ENCODE measurements at regions not wholly inside any gene's neighbourhood (a gene's known extent, or its start where the extent isn't known, plus 50 kb on each side); places are given as distances from the start of the nearest gene placed in this dataset.
A peak's percentile ranks its signal among the peaks of the same experiment; 100 is the strongest.

- Histone ChIP-seq H3K9ac (ENCODE audit: low read depth, low read length) (no peak overlapping the region), H3K27me3 (ENCODE audit: insufficient read depth, low read length) (no peaks in the 10 kb centered on the region), H3K4me3 (ENCODE audit: low read length) (no peak overlapping the region), H3K9me3 (ENCODE audit: insufficient read depth, low read depth, low read length) (no peaks in the 10 kb centered on the region), H3K27ac (ENCODE audit: low read depth, low read length) (peak overlapping the region; percentile 3; the same call in 1 of the 2 replicates), H3K36me3 (ENCODE audit: insufficient read depth, low read length) (no peaks in the 10 kb centered on the region), H3K4me1 (ENCODE audit: insufficient read depth, low read length) (peaks cover 32% of the 10 kb centered on the region)
- WGBS = 66% methylated on average over 6 of the region's 6 CpGs
These were observed 450.1 kb downstream of the SLC4A3 start for GRCh38 chr2:220077488-220077887.

- Histone ChIP-seq H3K9ac (ENCODE audit: low read depth, low read length) (no peak overlapping the region), H3K4me3 (ENCODE audit: low read length) (no peak overlapping the region), H3K27me3 (ENCODE audit: insufficient read depth, low read length) (no peaks in the 10 kb centered on the region), H3K36me3 (ENCODE audit: insufficient read depth, low read length) (no peaks in the 10 kb centered on the region), H3K9me3 (ENCODE audit: insufficient read depth, low read depth, low read length) (no peaks in the 10 kb centered on the region), H3K4me1 (ENCODE audit: insufficient read depth, low read length) (peaks cover 32% of the 10 kb centered on the region), H3K27ac (ENCODE audit: low read depth, low read length) (no peak overlapping the region)
- 96% methylated on average over 2 of the region's 2 CpGs for WGBS
These were observed 451.0 kb downstream of the SLC4A3 start for GRCh38 chr2:220078439-220078838.

- no peak overlapping the region for H3K27ac ChIP-seq (ENCODE audit: low read depth, low read length)
- no peak overlapping the region for H3K4me3 ChIP-seq (ENCODE audit: low read length)
- H3K9me3 ChIP-seq (ENCODE audit: insufficient read depth, low read depth, low read length) = no peaks in the 10 kb centered on the region
- H3K9ac ChIP-seq (ENCODE audit: low read depth, low read length) = no peak overlapping the region
- H3K27me3 ChIP-seq (ENCODE audit: insufficient read depth, low read length) = no peaks in the 10 kb centered on the region
- 93% methylated on average over 1 of the region's 1 CpG for WGBS
- H3K4me1 ChIP-seq (ENCODE audit: insufficient read depth, low read length) = peaks cover 32% of the 10 kb centered on the region
- H3K36me3 ChIP-seq (ENCODE audit: insufficient read depth, low read length) = no peaks in the 10 kb centered on the region
These were observed 452.2 kb downstream of the SLC4A3 start for GRCh38 chr2:220079595-220079994.

GRCh38 chr2:220081171-220081570 lies 453.7 kb downstream of the SLC4A3 start:
- Histone ChIP-seq H3K4me3 (ENCODE audit: low read length) (no peak overlapping the region), H3K9ac (ENCODE audit: low read depth, low read length) (no peak overlapping the region), H3K36me3 (ENCODE audit: insufficient read depth, low read length) (no peaks in the 10 kb centered on the region), H3K27ac (ENCODE audit: low read depth, low read length) (no peak overlapping the region), H3K4me1 (ENCODE audit: insufficient read depth, low read length) (peaks cover 32% of the 10 kb centered on the region), H3K27me3 (ENCODE audit: insufficient read depth, low read length) (no peaks in the 10 kb centered on the region), H3K9me3 (ENCODE audit: insufficient read depth, low read depth, low read length) (no peaks in the 10 kb centered on the region)
- 62% methylated on average over 4 of the region's 4 CpGs for WGBS

GRCh38 chr2:220090050-220090449 lies 462.6 kb downstream of the SLC4A3 start:
- Histone ChIP-seq H3K4me3 (ENCODE audit: low read length) (no peak overlapping the region), H3K4me1 (ENCODE audit: insufficient read depth, low read length) (peaks cover 2% of the 10 kb centered on the region; the same call in 1 of the 2 replicates), H3K27ac (ENCODE audit: low read depth, low read length) (no peak overlapping the region), H3K27me3 (ENCODE audit: insufficient read depth, low read length) (no peaks in the 10 kb centered on the region), H3K36me3 (ENCODE audit: insufficient read depth, low read length) (no peaks in the 10 kb centered on the region), H3K9me3 (ENCODE audit: insufficient read depth, low read depth, low read length) (no peaks in the 10 kb centered on the region), H3K9ac (ENCODE audit: low read depth, low read length) (no peak overlapping the region)
- 83% methylated on average over 3 of the region's 3 CpGs for WGBS

GRCh38 chr2:220096406-220096805 lies 469.0 kb downstream of the SLC4A3 start:
- H3K9ac ChIP-seq (ENCODE audit: low read depth, low read length) = no peak overlapping the region
- H3K27ac ChIP-seq (ENCODE audit: low read depth, low read length) = no peak overlapping the region
- WGBS = 53% methylated on average over 2 of the region's 2 CpGs
- no peaks in the 10 kb centered on the region for H3K9me3 ChIP-seq (ENCODE audit: insufficient read depth, low read depth, low read length)
- no peaks in the 10 kb centered on the region for H3K27me3 ChIP-seq (ENCODE audit: insufficient read depth, low read length)
- no peak overlapping the region for H3K4me3 ChIP-seq (ENCODE audit: low read length)
- peaks cover 2% of the 10 kb centered on the region; the same call in 1 of the 2 replicates for H3K4me1 ChIP-seq (ENCODE audit: insufficient read depth, low read length)
- H3K36me3 ChIP-seq (ENCODE audit: insufficient read depth, low read length) = no peaks in the 10 kb centered on the region

GRCh38 chr2:220101980-220102379 lies 474.6 kb downstream of the SLC4A3 start:
- no peaks in the 10 kb centered on the region for H3K9me3 ChIP-seq (ENCODE audit: insufficient read depth, low read depth, low read length)
- H3K4me1 ChIP-seq (ENCODE audit: insufficient read depth, low read length) = no peaks in the 10 kb centered on the region
- no peak overlapping the region for H3K4me3 ChIP-seq (ENCODE audit: low read length)
- no peaks in the 10 kb centered on the region for H3K27me3 ChIP-seq (ENCODE audit: insufficient read depth, low read length)
- no peak overlapping the region for H3K27ac ChIP-seq (ENCODE audit: low read depth, low read length)
- WGBS = 87% methylated on average over 6 of the region's 6 CpGs
- H3K9ac ChIP-seq (ENCODE audit: low read depth, low read length) = no peak overlapping the region
- no peaks in the 10 kb centered on the region for H3K36me3 ChIP-seq (ENCODE audit: insufficient read depth, low read length)

- Histone ChIP-seq H3K4me3 (ENCODE audit: low read length) (no peak overlapping the region), H3K36me3 (ENCODE audit: insufficient read depth, low read length) (no peaks in the 10 kb centered on the region), H3K27me3 (ENCODE audit: insufficient read depth, low read length) (no peaks in the 10 kb centered on the region), H3K9ac (ENCODE audit: low read depth, low read length) (no peak overlapping the region), H3K9me3 (ENCODE audit: insufficient read depth, low read depth, low read length) (no peaks in the 10 kb centered on the region), H3K4me1 (ENCODE audit: insufficient read depth, low read length) (no peaks in the 10 kb centered on the region), H3K27ac (ENCODE audit: low read depth, low read length) (no peak overlapping the region)
- 94% methylated on average over 2 of the region's 2 CpGs for WGBS
These were observed 476.2 kb downstream of the SLC4A3 start for GRCh38 chr2:220103596-220103995.

GRCh38 chr2:220104871-220105351 lies 477.5 kb downstream of the SLC4A3 start:
- no peaks in the 10 kb centered on the region for H3K9me3 ChIP-seq (ENCODE audit: insufficient read depth, low read depth, low read length)
- no peaks in the 10 kb centered on the region for H3K36me3 ChIP-seq (ENCODE audit: insufficient read depth, low read length)
- H3K4me1 ChIP-seq (ENCODE audit: insufficient read depth, low read length) = no peaks in the 10 kb centered on the region
- no peaks in the 10 kb centered on the region for H3K27me3 ChIP-seq (ENCODE audit: insufficient read depth, low read length)
- no peak overlapping the region for H3K27ac ChIP-seq (ENCODE audit: low read depth, low read length)
- 83% methylated on average over 7 of the region's 7 CpGs for WGBS
- no peak overlapping the region for H3K4me3 ChIP-seq (ENCODE audit: low read length)
- H3K9ac ChIP-seq (ENCODE audit: low read depth, low read length) = no peak overlapping the region

GRCh38 chr2:220106065-220106464 lies 478.6 kb downstream of the SLC4A3 start:
- 94% methylated on average over 2 of the region's 2 CpGs for WGBS

GRCh38 chr2:220107380-220107791 lies 480.0 kb downstream of the SLC4A3 start:
- H3K36me3 ChIP-seq (ENCODE audit: insufficient read depth, low read length) = no peaks in the 10 kb centered on the region
- no peak overlapping the region for H3K27ac ChIP-seq (ENCODE audit: low read depth, low read length)
- no peaks in the 10 kb centered on the region for H3K27me3 ChIP-seq (ENCODE audit: insufficient read depth, low read length)
- 92% methylated on average over 3 of the region's 4 CpGs for WGBS
- H3K9ac ChIP-seq (ENCODE audit: low read depth, low read length) = no peak overlapping the region
- H3K4me3 ChIP-seq (ENCODE audit: low read length) = no peak overlapping the region
- no peaks in the 10 kb centered on the region for H3K9me3 ChIP-seq (ENCODE audit: insufficient read depth, low read depth, low read length)
- no peaks in the 10 kb centered on the region for H3K4me1 ChIP-seq (ENCODE audit: insufficient read depth, low read length)

More at GRCh38 chr2:220106065-220106464, 478.6 kb downstream of the SLC4A3 start:
- no peaks in the 10 kb centered on the region for H3K9me3 ChIP-seq (ENCODE audit: insufficient read depth, low read depth, low read length)
- H3K4me3 ChIP-seq (ENCODE audit: low read length) = no peak overlapping the region
- H3K4me1 ChIP-seq (ENCODE audit: insufficient read depth, low read length) = no peaks in the 10 kb centered on the region
- no peak overlapping the region for H3K9ac ChIP-seq (ENCODE audit: low read depth, low read length)
- H3K27me3 ChIP-seq (ENCODE audit: insufficient read depth, low read length) = no peaks in the 10 kb centered on the region
- H3K27ac ChIP-seq (ENCODE audit: low read depth, low read length) = no peak overlapping the region
- no peaks in the 10 kb centered on the region for H3K36me3 ChIP-seq (ENCODE audit: insufficient read depth, low read length)

GRCh38 chr2:220114443-220114842 lies 487.0 kb downstream of the SLC4A3 start:
- Histone ChIP-seq H3K4me1 (ENCODE audit: insufficient read depth, low read length) (no peaks in the 10 kb centered on the region), H3K36me3 (ENCODE audit: insufficient read depth, low read length) (no peaks in the 10 kb centered on the region), H3K4me3 (ENCODE audit: low read length) (no peak overlapping the region), H3K9ac (ENCODE audit: low read depth, low read length) (no peak overlapping the region), H3K27ac (ENCODE audit: low read depth, low read length) (no peak overlapping the region), H3K27me3 (ENCODE audit: insufficient read depth, low read length) (no peaks in the 10 kb centered on the region), H3K9me3 (ENCODE audit: insufficient read depth, low read depth, low read length) (no peaks in the 10 kb centered on the region; the same call in 1 of the 2 replicates)
- WGBS = 95% methylated on average over 1 of the region's 1 CpG
